A549 (cell line): ENCODE measurements at regions not wholly inside any gene's neighbourhood (a gene's known extent, or its start where the extent isn't known, plus 50 kb on each side); places are given as distances from the start of the nearest gene placed in this dataset.

Experiments used
- CEBPB ChIP-seq, 2 experiments: fragments of >200 bp in 1 of 2; sonication (Bioruptor Twin) in 1 of 2; formaldehyde crosslinking in 1 of 2; IDR thresholded peaks; 2 replicates each; pipeline ENCODE4 v1.6.1; 2012 to 2016
- CHD2 ChIP-seq: fragments of 150-350 bp; IDR thresholded peaks from 2 replicates; pipeline ENCODE4 v1.6.1; 2014; ENCODE audit warnings: low read length; ENCODE audit not compliant: partially characterized antibody
- CTCF ChIP-seq: fragments of >200 bp; sonication (Bioruptor Twin); formaldehyde crosslinking; IDR thresholded peaks from 3 replicates; pipeline ENCODE4 v1.5.1; 2016
- EP300 ChIP-seq, 2 experiments: fragments of >200 bp; sonication (Bioruptor Twin); formaldehyde crosslinking; IDR thresholded peaks; 2 replicates in 1 of 2; 3 replicates in 1 of 2; pipeline ENCODE4 v1.6.1; 2016 to 2017
- HEYL ChIP-seq: fragments of 250-450 bp; sonication (Bioruptor Pico); IDR thresholded peaks from 2 replicates; pipeline ENCODE4 v1.8.0; 2021; ENCODE audit warnings: mild to moderate bottlenecking, moderate library complexity
- HOXA7 ChIP-seq: fragments of 250-450 bp; sonication (Bioruptor Pico); IDR thresholded peaks from 2 replicates; pipeline ENCODE4 v1.5.0; 2020; ENCODE audit warnings: mild to moderate bottlenecking, moderate library complexity
- NFE2L2 ChIP-seq: fragments of 150-350 bp; conservative IDR thresholded peaks from 2 replicates; pipeline ENCODE4 v1.6.1; 2014; ENCODE audit warnings: low read length
- RCOR1 ChIP-seq: fragments of 150-350 bp; IDR thresholded peaks from 2 replicates; pipeline ENCODE4 v1.6.1; 2014; ENCODE audit warnings: antibody characterized with exemption, low read length, low read depth
- REST ChIP-seq: fragments of 200-600 bp; sonication (generic); IDR thresholded peaks from 2 replicates; pipeline ENCODE4 v1.6.1; 2016; ENCODE audit warnings: antibody characterized with exemption, mild to moderate bottlenecking, moderate library complexity
- RFX5 ChIP-seq: fragments of 450-650 bp; IDR thresholded peaks from 2 replicates; pipeline ENCODE4 v1.7.1; 2014; ENCODE audit warnings: antibody characterized with exemption, mild to moderate bottlenecking, moderate library complexity
- RNF2 ChIP-seq: fragments of 200-600 bp; sonication (generic); IDR thresholded peaks from 2 replicates; pipeline ENCODE4 v1.6.1; 2016; ENCODE audit warnings: low read depth, mild to moderate bottlenecking, antibody characterized with exemption, moderate library complexity, borderline replicate concordance
- SMC3 ChIP-seq: fragments of >200 bp; sonication (Bioruptor Twin); formaldehyde crosslinking; IDR thresholded peaks from 3 replicates; pipeline ENCODE4 v1.6.1; 2018; ENCODE audit warnings: inconsistent platforms

GRCh38 chr15:94683902-94684301, 452.5 kb downstream of the MCTP2 start:
- TF ChIP-seq CTCF (no peak), RFX5 (no peak), RCOR1 (no peak), HOXA7 (CRISPR knock-in tag) (no peak), REST (no peak), RNF2 (no peak), CEBPB (IDR thresholded peaks at IDR 0.05) (no peak), EP300 (IDR thresholded peaks at IDR 0.05) (no peak), HEYL (CRISPR knock-in tag) (no peak), SMC3 (no peak), NFE2L2 (no peak), CHD2 (no peak)
